A549 (cell line): ENCODE measurements at regions not wholly inside any gene's neighbourhood (a gene's known extent, or its start where the extent isn't known, plus 50 kb on each side); places are given as distances from the start of the nearest gene placed in this dataset.

Experiments
- CTCF ChIP-seq: fragments of >200 bp; sonication (Bioruptor Twin); formaldehyde crosslinking; IDR thresholded peaks from 3 replicates; pipeline ENCODE4 v1.5.1; 2016
- NFE2L2 ChIP-seq: fragments of 150-350 bp; conservative IDR thresholded peaks from 2 replicates; pipeline ENCODE4 v1.6.1; 2014; ENCODE audit warnings: low read length
- REST ChIP-seq: fragments of 200-600 bp; sonication (generic); IDR thresholded peaks from 2 replicates; pipeline ENCODE4 v1.6.1; 2016; ENCODE audit warnings: antibody characterized with exemption, mild to moderate bottlenecking, moderate library complexity
- USF2 ChIP-seq: fragments of 450-650 bp; IDR thresholded peaks from 2 replicates; pipeline ENCODE4 v1.6.1; 2014; ENCODE audit warnings: antibody characterized with exemption
- ZFP36 ChIP-seq: fragments of 450-650 bp; IDR thresholded peaks from 2 replicates; pipeline ENCODE4 v1.6.1; 2014; ENCODE audit warnings: borderline replicate concordance; ENCODE audit not compliant: partially characterized antibody
- ZSCAN20 ChIP-seq: fragments of 250-450 bp; sonication (Bioruptor Pico); IDR thresholded peaks from 2 replicates; pipeline ENCODE4 v1.8.0; 2022; ENCODE audit warnings: mild to moderate bottlenecking, moderate library complexity

GRCh38 chr2:72013726-72014125 is 133.9 kb downstream of the CYP26B1 start:
- no peak for TF ChIP-seq CTCF
- no peak for TF ChIP-seq ZFP36
- no peak for TF ChIP-seq USF2
- TF ChIP-seq NFE2L2: no peak
- TF ChIP-seq ZSCAN20: no peak
- no peak for TF ChIP-seq REST
